CD4-positive, alpha-beta T cell treated with Interleukin-12 subunit alpha and Interleukin-12 subunit beta, for 1 hour (primary cell): ENCODE measurements at regions not wholly inside any gene's neighbourhood (a gene's known extent, or its start where the extent isn't known, plus 50 kb on each side); places are given as distances from the start of the nearest gene placed in this dataset.

Experiments
- DNase-seq: peaks from one replicate; pipeline ENCODE4 v3.0.0-alpha.2; 2020

DNA sequence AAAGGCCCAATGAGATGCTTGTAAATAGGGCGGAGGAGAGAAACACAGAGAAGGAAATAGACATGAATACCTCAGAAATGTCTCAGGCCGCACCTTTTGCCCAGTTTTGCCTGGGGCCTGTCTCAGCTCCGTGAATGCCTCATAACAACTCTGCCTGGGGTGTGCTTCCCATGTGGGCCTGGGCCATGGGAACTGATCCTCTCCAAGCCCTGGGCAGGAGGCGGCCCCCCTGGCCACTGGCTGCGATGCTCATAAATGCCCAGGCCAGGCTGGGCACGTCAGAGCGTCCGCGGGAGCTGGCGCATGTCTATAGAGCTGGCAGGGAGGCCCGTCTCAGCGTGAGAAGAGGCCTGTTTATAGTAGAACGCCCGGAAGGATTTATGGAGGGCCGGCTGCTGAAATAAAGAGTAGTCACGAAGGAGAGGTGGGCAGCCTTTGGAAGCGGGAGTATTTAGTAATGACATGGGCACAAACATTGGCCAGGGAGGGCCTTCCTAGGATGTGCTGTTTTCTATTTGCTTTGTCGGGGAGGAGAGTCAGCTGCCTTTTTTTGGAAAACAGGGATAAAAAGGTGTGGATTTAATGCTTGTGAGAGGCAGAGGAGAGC is 85.9 kb upstream of the IGF1R start:
- no peak for DNase-seq

DNA sequence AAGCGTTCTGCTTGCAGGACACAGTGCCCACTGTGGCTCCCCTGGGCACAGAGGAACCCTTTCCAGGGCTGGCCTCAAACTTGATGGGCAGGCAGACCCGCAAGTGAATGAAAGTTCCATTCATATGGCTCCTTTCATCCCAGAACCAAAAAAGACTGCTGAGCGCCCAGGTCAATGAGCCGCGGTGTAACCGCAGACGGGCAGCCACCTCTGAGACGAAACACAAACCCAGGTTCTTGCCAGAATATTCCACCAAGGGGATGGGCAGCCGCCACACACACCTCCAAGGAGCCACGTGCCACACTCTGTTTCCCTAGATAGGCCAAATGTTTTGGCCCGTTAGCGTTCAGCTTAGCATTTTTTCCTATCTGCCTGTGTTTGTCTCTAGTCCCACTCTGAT is 82.8 kb upstream of the IGF1R start:
- DNase-seq = no peak

- no peak for DNase-seq
These were observed 80.4 kb upstream of the IGF1R start for GRCh38 chr15:98567951-98568350.

- DNase-seq = no peak
These were observed 79.8 kb upstream of the IGF1R start for GRCh38 chr15:98568382-98569017.

DNA sequence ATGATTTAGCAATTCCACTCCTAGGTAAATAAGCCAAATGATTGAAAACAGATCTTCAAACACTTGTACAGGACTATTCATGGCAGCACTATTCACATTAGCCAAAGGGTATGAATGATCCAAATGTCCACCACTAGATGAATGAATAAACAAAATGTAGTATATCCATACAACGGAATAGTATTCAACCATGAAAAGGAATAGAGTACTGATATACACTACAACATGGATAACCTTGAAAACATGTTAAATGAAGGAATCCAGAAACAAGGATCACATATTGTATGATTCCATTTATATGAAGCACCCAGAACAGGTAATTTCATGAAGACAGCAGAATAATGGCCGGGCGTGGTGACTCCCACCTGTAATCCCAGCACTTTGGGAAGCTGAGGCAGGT is 78.2 kb upstream of the IGF1R start:
- no peak for DNase-seq

DNA sequence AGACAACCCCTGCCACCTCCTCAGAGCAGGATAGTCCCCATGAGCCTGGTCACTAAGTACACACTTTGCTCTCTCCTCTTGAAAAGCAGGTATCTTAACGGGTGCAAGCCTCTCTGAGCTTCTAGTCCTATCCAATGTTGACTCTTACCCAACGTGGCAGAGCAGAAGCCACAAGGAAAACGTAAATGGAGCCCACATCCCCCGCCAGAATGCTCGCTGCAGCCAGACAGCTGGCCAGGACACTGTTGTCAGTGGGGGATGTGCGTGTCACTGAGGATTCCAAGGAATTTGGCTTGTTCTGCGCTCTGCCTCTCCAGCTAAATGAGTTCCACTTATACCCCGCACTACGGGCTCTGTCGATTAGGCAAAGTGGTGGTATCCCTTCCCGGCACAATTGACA is 67.8 kb upstream of the IGF1R start:
- DNase-seq = no peak

GRCh38 chr15:98581715-98582114 is 66.6 kb upstream of the IGF1R start:
- peak; percentile 7 for DNase-seq

DNA sequence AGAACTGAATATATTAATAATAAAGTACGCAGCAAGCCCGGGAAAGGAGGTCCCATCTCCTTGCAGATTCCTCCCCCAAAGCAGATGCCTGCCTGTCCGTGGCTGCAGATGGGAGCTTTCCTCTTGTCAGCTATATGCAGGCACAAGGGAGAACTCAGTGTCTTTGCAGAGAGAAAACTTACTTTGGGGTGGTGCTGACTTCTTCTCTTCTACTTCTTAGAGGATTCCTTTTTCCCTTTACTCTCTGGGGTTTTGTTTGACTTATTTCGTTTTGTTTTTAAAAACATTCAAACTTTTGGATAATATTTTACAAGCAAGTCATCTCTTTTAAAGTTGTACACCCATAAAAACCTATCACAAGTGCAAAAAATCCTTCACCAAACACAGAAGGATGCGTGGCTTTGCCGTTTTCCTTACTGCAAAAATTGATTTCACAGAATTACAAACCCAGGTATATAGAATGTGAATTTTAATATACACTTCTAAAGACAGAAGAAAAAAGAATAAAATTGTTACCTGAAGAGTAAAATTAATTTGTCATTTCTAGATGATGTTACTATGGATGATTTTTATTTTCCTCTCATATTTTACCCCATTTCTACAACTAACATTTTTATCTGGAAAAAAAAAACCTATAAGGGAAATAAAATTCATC is 65.3 kb upstream of the IGF1R start:
- DNase-seq = no peak

DNA sequence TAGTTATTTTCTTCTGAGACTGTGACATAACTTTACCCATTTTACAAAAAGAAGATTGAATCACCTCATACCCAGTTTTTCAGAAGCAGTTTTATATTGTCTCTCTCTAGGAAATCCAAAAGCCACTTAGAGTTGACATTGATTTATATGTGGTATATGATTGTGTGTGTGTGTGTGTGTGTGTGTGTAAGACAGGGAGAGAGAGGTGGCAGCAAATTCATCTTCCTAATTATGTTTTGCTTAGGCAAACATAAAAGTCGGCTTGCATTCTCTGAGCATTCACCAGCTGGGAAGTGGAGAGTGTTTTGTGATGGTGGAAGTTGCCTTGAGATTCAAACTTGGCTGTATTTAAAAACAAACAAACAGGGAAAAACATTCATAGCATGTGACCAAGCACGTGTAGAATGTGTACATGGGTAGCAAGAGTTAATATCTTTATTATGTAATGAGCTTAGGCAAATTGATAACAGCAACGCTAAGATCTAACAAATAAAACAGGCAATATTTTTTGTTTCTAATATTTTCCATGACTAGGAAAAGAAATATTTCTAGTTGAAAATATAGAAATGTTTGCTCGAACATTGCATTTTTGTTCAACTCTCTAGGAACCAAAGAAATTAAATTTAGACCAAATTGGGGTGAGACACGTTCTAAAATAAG is 64.4 kb upstream of the IGF1R start:
- no peak for DNase-seq

- peak; percentile 4 for DNase-seq
These were observed 62.3 kb upstream of the IGF1R start for GRCh38 chr15:98586066-98586465.

- DNase-seq = no peak
These were observed 56.2 kb upstream of the IGF1R start for GRCh38 chr15:98592136-98592535.

DNA sequence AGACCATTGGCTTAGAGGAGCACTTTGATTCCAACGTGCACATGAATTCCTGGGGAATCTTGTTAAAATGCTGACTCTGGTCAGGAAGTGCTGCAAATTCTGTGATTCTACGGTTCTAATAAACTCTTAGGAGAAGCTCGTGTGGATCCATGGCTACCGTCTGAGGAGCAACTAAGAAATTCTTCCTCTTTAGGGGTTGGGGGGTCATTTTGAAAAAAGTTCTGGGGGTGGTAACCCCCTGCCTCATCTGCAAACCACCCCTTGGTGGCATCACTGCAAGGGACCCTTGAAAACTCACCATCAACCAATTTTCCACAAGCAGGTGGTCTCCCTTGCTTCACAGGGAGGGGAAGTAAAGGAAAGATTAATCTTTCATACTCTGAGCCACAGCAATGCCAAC is 52.2 kb upstream of the IGF1R start:
- no peak for DNase-seq

DNA sequence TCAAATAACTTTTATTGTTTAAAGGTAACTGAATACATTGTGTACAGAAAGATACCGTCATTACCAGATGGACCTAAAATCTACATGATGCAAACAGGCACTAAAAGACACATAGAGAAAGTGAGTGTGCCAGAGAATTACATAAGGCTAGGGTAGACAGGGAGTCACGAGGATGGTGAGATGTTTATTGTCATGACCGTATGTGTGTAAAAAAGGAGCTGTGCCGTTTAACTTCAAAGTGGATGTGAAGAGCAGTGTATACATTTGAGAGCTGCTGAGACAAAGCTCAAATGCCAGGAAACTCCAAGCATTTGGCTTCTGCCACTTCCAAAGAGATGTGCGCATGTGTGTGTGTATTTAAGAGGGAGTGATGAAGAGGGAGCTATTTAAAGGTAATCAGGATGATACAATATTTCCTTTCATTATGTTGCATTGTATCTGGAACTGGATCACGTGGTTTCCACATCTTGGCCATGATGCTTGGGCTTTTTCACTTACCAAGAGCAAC is 51.4 kb upstream of the IGF1R start:
- no peak for DNase-seq

DNA sequence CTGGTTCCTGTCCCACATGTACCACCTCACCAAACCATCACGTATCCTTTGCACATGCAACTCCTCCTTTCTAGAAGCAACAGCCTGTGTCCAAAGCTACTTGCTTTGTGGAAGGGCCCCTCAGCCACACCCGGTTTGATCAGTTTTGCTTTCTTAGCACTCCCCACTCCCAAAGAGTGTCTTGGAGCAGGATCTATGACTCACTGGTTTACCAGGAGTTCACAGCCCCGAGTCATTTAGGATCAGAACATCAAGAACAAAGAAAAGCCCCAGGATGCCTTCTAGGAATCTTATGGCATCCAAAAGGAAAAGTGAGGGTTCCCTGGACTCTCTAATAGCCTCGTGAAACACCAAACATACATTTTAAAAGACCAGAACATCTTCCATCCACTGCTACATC is 50.7 kb upstream of the IGF1R start:
- no peak for DNase-seq
